VCaP (cell line): ENCODE measurements at regions not wholly inside any gene's neighbourhood (a gene's known extent, or its start where the extent isn't known, plus 50 kb on each side); places are given as distances from the start of the nearest gene placed in this dataset.

Source experiments
- H3K27ac ChIP-seq: fragments of 450-650 bp; 2 replicates; pipeline ENCODE4 v1.5.1; 2017
- CTCF ChIP-seq: fragments of 450-650 bp; conservative IDR thresholded peaks from 2 replicates; pipeline ENCODE4 v1.5.1; 2017; ENCODE audit warnings: mild to moderate bottlenecking, moderate library complexity

DNA sequence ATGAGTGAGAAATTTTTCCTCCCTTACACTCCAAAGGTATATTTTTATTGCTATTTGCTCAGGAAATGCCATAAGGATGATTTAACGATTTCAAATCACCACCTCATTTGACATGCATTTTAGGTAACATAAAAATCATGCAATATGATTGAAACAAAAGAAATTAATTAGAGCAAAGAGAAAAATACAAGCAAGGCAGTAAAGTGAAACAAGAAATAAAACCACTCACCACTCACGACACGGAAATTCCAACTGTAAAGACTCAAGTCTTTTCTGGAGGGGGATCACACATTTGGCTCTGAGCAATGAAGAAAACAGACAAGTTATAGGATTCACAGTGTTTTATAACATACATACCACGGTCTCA lies 86.8 kb upstream of the ARHGAP29 start:
- peak overlapping the region; percentile 92 for H3K27ac ChIP-seq

GRCh38 chr1:94323311-94324177 lies 86.2 kb upstream of the ARHGAP29 start:
- peak overlapping the region; percentile 92 for H3K27ac ChIP-seq
- no peak for TF ChIP-seq CTCF

More for the DNA sequence above, 86.8 kb upstream of the ARHGAP29 start:
- TF ChIP-seq CTCF, result no peak

DNA sequence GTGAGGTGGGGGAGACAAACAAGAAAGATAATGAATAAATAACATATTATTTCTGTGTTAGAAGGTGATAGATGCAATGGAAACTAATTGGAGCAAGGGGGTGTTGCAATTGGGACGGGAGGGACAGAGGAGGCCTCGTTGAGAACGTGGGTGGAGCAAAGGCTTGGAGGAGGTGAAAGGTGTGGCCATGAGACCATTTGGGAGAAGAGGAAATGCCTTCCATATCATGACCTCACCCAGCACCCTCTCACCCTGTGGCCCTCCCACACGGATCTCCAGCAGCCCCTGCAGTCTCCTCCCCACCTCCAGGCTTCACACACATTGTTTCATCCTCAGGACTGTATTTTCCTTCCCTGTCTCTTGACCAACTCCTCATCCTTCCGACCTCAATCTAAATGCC lies 85.3 kb upstream of the ARHGAP29 start:
- peak overlapping the region; percentile 92 for H3K27ac ChIP-seq
- no peak for TF ChIP-seq CTCF

DNA sequence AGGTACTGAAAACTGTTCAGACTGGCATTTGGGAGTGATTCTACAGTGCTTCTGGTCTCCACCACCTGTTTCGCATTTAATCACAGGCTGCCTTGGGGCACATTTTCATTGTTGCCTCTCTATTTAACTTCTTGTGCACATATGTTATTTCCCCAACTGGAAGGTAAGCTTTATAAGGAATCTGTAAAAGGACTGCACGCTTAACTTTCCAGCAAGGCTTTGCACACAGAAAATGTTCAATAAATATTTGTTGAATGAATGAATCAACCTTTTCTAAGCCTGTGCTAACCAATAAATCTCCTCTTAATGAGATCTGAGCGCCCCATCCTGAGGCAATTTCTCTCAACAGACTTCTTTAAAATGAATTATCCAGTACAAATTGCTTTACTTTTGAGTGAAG lies 84.3 kb upstream of the ARHGAP29 start:
- no peak for TF ChIP-seq CTCF

GRCh38 chr1:94319319-94320102 lies 82.1 kb upstream of the ARHGAP29 start:
- no peak for TF ChIP-seq CTCF
- H3K27ac ChIP-seq, result peak overlapping the region; percentile 92; the same call in 1 of the 2 replicates

More for the DNA sequence above, 84.3 kb upstream of the ARHGAP29 start:
- H3K27ac ChIP-seq, result peak overlapping the region; percentile 92

- H3K27ac ChIP-seq, result no peak overlapping the region
- no peak for TF ChIP-seq CTCF
These were observed 81.2 kb upstream of the ARHGAP29 start for GRCh38 chr1:94318505-94319030.

DNA sequence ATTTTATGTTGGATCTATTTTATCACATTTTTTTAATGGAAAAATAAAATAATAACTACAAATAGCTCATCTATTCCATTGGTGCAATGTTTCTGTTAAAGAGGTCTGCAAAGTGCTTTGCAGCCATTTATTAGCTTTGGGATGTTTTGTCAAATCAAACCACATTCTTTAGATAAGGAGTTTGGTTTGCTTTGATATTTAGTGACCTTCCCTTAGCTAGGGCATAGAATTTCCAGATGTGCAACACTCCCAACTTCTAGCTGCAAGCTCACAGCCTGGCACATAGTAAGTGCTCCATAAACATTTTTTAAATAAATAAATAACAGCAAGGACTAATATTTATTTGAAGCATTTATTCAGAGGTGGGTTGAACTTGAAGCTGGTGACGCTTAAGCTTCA lies 80.4 kb upstream of the ARHGAP29 start:
- no peak overlapping the region for H3K27ac ChIP-seq
- no peak for TF ChIP-seq CTCF
